HG03139 (cell line): ENCODE measurements at regions not wholly inside any gene's neighbourhood (a gene's known extent, or its start where the extent isn't known, plus 50 kb on each side); places are given as distances from the start of the nearest gene placed in this dataset.

Source experiments
- ATAC-seq: cut with Tn5 transposase; IDR thresholded peaks from one replicate; pipeline ENCODE4 v1.9.1; 2021; ENCODE audit not compliant: unreplicated experiment

DNA sequence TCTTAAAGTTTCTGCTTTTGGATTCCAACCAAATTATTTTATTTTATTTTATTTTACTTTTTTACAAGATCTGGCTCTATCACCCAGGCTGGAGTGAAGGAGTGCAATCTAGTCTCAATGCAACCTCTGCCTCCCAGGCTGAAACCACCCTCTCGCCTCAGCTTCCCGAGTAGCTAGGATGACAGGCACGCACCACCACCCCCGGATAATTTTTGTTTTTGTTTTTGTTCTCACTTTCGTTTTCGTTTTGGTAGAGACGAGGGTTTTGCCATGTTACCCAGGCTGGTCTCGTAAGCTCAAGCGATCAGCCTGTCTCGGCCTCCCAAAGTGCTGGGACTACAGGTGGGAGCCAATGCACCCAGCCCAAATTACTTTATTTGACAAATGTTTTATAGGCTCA, 219.8 kb downstream of the ETS1 start:
- no peak for ATAC-seq

DNA sequence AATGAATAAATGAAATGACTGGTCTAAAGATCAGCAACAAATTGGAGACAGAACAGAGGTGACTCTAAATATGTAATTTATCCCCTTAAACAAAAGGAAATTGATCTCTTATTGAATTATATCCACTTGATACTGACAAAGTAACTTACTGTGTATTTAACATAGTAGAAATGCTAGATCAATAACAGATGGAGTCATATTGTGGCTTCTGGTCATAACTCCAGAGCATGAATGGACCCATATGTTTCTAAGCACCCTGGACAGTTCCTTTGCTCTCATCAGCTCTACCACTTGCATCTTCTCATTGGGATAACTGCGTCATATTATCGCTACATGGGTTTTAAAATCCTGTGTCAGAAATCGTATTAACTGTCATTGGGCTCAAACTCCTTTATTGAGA, 222.3 kb downstream of the ETS1 start:
- ATAC-seq, result no peak

GRCh38 chr11:128361451-128362020, 225.8 kb downstream of the ETS1 start:
- no peak for ATAC-seq

DNA sequence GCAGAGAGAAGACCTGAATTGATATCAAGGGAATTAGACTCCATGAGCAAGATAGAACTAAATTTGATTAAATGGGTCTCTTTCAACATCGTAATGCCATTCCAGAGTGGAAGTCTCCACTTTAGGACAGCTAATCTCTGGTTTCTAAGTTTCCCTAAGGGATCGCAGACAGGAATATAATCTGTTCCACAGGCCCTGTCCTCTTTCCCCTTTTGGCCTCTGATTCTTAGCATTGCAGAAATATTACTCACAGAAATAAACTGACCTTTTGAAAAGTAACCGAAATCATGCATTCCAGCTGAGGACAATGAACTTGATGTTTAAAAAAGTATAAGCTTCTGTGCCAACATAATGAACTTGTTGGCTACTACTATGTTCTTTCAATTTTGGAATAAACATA, 227.8 kb downstream of the ETS1 start:
- no peak for ATAC-seq

- no peak for ATAC-seq
These were observed 230.3 kb downstream of the ETS1 start for GRCh38 chr11:128357073-128357472.

GRCh38 chr11:128355558-128355957, 231.8 kb downstream of the ETS1 start:
- ATAC-seq, result no peak

DNA sequence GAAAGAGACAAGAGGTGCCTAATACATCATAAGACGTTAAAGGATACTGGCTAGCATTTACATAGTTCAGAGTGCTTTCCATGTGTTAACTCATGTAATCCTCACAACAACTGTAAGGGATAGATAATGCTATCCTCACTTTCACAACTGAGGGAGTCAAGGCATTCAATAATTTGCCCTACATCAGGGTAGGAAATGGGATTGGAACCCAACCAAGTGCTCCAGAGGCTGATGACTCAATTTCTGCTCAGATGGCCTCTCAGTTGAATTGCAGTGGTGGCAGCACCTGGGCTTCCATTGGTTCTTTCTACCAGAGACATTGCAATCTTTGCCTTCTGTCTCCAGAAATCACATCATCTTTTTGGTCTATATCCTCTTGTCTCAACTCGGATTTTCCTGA, 232.9 kb downstream of the ETS1 start:
- no peak for ATAC-seq

DNA sequence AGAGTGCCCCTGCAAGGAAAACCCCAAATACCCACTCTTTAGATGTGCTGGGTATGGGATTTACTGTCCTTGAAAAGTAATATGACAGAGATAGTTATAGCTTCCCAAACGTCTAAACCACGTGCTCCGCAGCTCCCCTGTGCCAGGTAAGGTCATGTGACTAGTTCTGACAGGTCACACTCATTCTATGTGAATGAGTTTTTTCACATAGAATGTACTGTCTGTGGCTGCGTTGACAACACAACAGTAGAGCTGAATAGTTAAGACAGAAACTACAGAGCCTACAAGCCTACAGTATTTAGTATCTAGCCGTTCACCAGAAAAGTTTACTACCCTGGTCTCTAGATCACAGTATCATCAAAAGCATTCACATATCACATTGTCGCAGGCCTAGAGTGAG, 236.2 kb downstream of the ETS1 start:
- no peak for ATAC-seq

- ATAC-seq, result no peak
These were observed 237.6 kb downstream of the ETS1 start for GRCh38 chr11:128349650-128350299.

DNA sequence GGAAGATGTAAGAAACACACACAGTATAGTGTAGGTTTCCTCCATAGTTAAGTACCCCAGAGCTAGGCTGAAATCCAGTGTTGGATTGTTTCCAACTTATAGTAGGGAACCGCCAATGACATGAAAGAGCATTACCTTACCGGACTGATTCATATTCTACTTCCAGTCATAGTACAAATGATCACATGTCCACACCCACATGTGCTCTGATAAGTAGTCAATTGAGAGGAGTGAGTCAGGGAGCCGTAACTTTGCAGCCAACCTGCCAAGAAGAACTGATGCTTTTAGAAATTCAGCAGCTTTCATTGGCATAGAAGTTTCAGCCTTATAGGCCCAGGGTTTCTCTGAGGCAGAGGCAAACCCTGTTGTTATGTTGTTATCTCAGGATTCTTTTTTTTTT, 240.6 kb downstream of the ETS1 start:
- ATAC-seq, result no peak

DNA sequence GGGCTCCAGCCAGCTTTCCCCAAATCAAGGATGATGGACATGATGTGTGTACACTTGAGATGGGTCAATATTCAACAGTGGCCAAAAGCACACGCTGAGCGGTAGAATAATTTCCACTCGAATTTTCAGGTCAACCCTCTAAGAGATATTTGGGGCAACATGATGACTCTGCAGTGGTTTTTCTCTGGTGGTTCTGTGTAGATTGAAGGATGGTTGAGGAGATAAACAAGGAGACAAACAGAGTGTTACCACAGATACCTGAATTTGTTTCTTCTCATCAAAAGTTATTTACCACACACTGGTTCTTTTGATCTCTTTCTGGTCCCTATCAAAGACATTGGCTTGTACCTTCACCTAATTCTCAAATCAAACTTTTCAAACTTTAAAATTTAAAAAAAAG, 242.0 kb downstream of the ETS1 start:
- ATAC-seq, result no peak

GRCh38 chr11:128343870-128344269, 243.5 kb downstream of the ETS1 start:
- no peak for ATAC-seq

GRCh38 chr11:128343135-128343514, 244.2 kb downstream of the ETS1 start:
- ATAC-seq, result peak; percentile 19

- peak; percentile 95 for ATAC-seq
These were observed 244.7 kb downstream of the ETS1 start for GRCh38 chr11:128342511-128343134.

DNA sequence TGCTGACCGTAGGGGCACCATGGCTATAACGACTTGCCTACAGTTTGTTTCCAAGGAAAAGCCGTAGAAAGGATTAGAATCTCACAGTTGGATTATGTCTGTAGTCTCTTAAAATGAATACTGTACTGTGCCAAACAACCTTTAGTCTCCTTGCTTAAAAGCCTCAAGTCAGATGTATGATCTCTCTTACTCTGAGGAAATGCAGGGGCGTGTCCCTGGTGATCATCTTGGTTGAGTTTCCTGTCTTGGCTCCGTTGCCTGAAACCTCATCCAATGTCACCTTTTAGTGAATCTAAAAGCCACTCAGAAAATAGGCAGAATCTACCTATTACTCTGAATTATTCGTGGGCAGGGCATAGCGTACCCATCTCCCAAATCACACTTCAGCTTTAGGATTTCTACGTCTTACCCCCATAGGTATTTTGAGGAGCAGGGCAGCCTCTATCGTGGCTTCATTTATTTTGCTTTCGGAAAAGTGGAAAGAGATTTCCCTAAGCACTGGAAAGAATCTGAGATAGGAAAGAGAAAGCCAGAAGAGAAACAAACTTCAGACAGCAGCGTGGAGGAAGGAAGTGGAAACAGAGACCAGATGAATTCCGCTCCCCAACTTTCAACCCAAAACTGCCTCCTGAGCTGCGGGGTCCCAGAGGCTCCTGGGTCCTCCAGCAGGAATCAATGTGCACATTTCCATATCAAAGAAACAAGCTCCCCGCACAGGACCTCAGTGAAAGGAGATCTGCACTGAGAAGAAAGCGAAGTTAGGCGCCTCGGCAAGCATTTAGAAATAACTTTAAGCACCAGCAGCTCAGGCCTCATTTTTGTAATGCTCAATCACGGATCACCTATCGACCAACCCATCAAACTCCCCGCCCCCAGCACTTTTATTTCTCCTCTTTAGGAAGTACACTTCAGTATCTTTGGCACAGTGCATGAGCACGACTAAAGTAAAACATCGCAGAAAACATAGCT, 245.8 kb downstream of the ETS1 start:
- no peak for ATAC-seq

- no peak for ATAC-seq
These were observed 247.6 kb downstream of the ETS1 start for GRCh38 chr11:128339792-128340191.

- ATAC-seq, result no peak
These were observed 248.5 kb downstream of the ETS1 start for GRCh38 chr11:128338811-128339210.

DNA sequence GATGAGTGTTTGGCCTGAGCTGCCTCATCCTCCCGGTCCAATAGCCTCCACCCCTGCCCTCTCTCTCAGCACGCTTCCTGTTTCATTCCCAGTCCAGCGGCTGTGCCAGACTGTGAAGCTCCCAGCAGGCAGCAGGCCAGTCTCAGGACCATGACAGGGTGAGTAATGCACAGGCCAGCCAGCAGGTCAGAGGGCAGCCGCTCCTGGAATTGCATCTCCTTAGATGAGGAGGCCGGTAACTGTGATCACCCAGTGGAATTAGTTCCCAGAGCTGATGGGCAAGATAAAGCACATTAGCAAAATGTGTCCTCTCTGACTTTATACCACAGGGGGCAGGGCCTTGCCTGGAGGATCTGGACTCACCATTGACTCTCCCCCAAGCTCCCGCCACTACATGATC, 251.2 kb downstream of the ETS1 start:
- no peak for ATAC-seq

GRCh38 chr11:128335729-128336128, 251.6 kb downstream of the ETS1 start:
- no peak for ATAC-seq

DNA sequence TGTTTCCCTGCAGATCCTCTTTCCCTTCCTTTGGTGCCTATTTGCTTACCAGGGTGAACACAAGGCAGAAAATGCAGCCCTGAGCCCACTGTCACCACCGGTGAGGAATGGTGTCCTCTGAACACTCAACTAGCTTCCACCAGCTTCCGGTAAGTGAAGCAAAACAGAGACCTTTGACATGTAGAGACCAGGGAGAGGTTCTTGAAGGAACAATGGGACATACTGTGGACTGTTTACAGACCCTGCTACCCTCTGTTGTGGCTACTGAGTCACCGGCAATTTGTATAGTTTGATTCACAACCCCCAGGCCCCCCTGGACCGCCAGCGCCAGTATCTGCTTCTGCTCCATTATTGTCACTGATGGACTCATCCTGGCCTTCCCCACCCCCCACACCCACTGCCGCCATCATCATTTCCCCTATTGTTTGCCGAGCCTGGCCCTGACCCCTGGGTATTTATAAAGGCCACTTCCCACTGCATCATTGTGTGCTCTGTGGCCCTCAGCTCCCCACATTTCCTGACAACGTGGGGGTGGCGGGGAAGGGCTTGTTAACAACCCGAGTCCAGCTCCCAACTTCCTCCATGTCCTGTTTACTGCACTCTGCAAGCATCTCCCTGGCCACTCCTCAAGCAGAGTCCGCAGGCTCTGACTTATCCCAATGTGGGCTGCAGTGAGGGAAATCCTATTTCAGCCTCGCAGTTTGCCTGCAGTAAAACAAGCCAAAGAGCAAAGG, 252.9 kb downstream of the ETS1 start:
- no peak for ATAC-seq

DNA sequence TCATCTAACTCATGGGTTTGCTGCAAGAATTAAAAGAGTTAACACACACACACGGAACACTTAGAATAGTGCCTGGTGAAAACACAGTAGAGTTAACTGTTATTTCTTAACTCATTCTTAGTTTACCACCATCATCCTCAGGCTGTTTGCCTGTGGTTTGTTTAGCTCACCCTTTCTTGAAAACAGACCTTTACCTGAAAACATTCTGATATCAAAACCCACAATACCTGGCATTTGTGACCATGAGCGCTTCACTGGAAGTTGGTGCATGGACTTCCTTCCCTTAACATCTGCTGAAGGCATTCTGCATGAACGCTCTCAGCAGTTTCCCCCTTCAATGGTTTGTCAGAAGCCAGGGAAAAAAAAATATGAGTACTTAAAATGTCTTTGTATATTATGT, 256.0 kb downstream of the ETS1 start:
- ATAC-seq, result no peak
